ENCODE measurements at regions not wholly inside any gene's neighbourhood (a gene's known extent, or its start where the extent isn't known, plus 50 kb on each side); places are given as distances from the start of the nearest gene placed in this dataset.

GRCh38 chr1:214762902-214763301, 159.9 kb downstream of the CENPF start:
- FAIRE-seq = no peak
- CTCF ChIA-PET (ENCODE audit: partially characterized antibody) = no interaction called here
- no peak for TF ChIP-seq JUN (IDR thresholded peaks at IDR 0.05; ENCODE audit: low read depth, low read length)
- TF ChIP-seq CREB1 (IDR thresholded peaks at IDR 0.05) = no peak
- TF ChIP-seq BACH1 (IDR thresholded peaks at IDR 0.05; ENCODE audit: low read length) = no peak
- no peak for TF ChIP-seq EZH2 (IDR thresholded peaks at IDR 0.05; ENCODE audit: low read depth, low read length, severe bottlenecking)
- TF ChIP-seq TAF7 (optimal IDR thresholded peaks at IDR 0.05; ENCODE audit: borderline replicate concordance, low read depth, low read length) = no peak
- no peak for TF ChIP-seq KDM4A (IDR thresholded peaks at IDR 0.05; ENCODE audit: low read depth, low read length, severe bottlenecking)
- no peak for TF ChIP-seq GABPA (IDR thresholded peaks at IDR 0.05; ENCODE audit: borderline replicate concordance, insufficient read depth, low read length)
- TF ChIP-seq FOSL1 (IDR thresholded peaks at IDR 0.05; ENCODE audit: insufficient read depth, low read depth, low read length) = no peak
- no peak for TF ChIP-seq BCL11A (IDR thresholded peaks at IDR 0.05; ENCODE audit: low read depth in 2 of 2, low read length in 2 of 2)
- no peak for TF ChIP-seq RAD21 (IDR thresholded peaks at IDR 0.05 in 1 of 2, conservative IDR thresholded peaks at IDR 0.05 in 1 of 2; ENCODE audit: low read depth in 2 of 2, low read length in 2 of 2)
- TF ChIP-seq CBX8 (IDR thresholded peaks at IDR 0.05; ENCODE audit: borderline replicate concordance, low read depth, low read length) = no peak
- no peak for TF ChIP-seq TEAD4 (IDR thresholded peaks at IDR 0.05; ENCODE audit: low read depth, low read length)
- TF ChIP-seq TBP (IDR thresholded peaks at IDR 0.05; ENCODE audit: low read depth, low read length) = no peak
- no peak for TF ChIP-seq SP1 (IDR thresholded peaks at IDR 0.05; ENCODE audit: low read depth, low read length)
- TF ChIP-seq EGR1 (IDR thresholded peaks at IDR 0.05; ENCODE audit: borderline replicate concordance, low read depth, low read length) = no peak
- TF ChIP-seq BRCA1 (IDR thresholded peaks at IDR 0.05; ENCODE audit: low read depth, low read length) = no peak
- no peak for TF ChIP-seq RBBP5 (IDR thresholded peaks at IDR 0.05; ENCODE audit: borderline replicate concordance, low read depth, low read length)

More at GRCh38 chr1:214762902-214763301, 159.9 kb downstream of the CENPF start:
- Histone ChIP-seq H3K23me2 (ENCODE audit: low read depth, low read length) (no peaks in the 10 kb centered on the region), H3K9ac (replicated peaks in 1 of 4; ENCODE audit: extremely low read depth in 1 of 4, low read depth in 3 of 4, low read length in 3 of 4) (no peak overlapping the region), H2BK15ac (ENCODE audit: low read length) (no peak overlapping the region), H2BK12ac (ENCODE audit: low read depth, low read length) (no peak overlapping the region), H2BK120ac (replicated peaks; ENCODE audit: low read depth, low read length) (no peak overlapping the region), H3K27me3 (replicated peaks in 1 of 4; ENCODE audit: control insufficient read depth in 3 of 4, extremely low read depth in 1 of 4, insufficient read depth in 3 of 4, low read length in 3 of 4) (no peaks in the 10 kb centered on the region), H3K56ac (replicated peaks; ENCODE audit: insufficient read length, low read depth, low read length) (no peak overlapping the region), H4K91ac (replicated peaks; ENCODE audit: insufficient read length, low read length) (no peak overlapping the region), H2BK5ac (ENCODE audit: low read depth, low read length) (no peak overlapping the region), H3K27ac (ENCODE audit: low read depth, low read length) (no peak overlapping the region), H3K14ac (ENCODE audit: insufficient read length) (no peak overlapping the region), H4K5ac (ENCODE audit: insufficient read length, low read depth, low read length) (no peak overlapping the region), H3K4ac (replicated peaks; ENCODE audit: insufficient read length, low read depth, low read length) (no peak overlapping the region), H2BK20ac (ENCODE audit: low read length) (no peak overlapping the region), H3K36me3 (ENCODE audit: control insufficient read depth in 2 of 4, insufficient read depth in 4 of 4, low read length in 3 of 4) (no peaks in the 10 kb centered on the region), H3K79me1 (ENCODE audit: low read depth, low read length) (no peaks in the 10 kb centered on the region), H4K8ac (ENCODE audit: extremely low read depth, insufficient read depth, low read length) (no peak overlapping the region), H3K79me2 (ENCODE audit: control insufficient read depth in 1 of 2, insufficient read depth in 2 of 2, low read length in 2 of 2) (no peaks in the 10 kb centered on the region), H3K9me3 (ENCODE audit: insufficient read depth in 2 of 2, low read depth in 1 of 2, low read length in 1 of 2) (peaks cover 0 to under 1% of the 10 kb centered on the region in 2 experiments; a peak in 2 of 4 replicates), H2AK5ac (ENCODE audit: low read depth, low read length) (no peak overlapping the region), H3K23ac (ENCODE audit: insufficient read length) (no peak overlapping the region), H2AFZ (ENCODE audit: low read length) (no peak overlapping the region), H4K20me1 (replicated peaks in 1 of 2; ENCODE audit: control insufficient read depth in 1 of 2, insufficient read depth in 2 of 2, low read length in 2 of 2) (no peaks in the 10 kb centered on the region), H3K4me3 (ENCODE audit: extremely low read depth in 1 of 4, insufficient read depth in 2 of 4, low read depth in 3 of 4, low read length in 4 of 4) (no peak overlapping the region), H3K4me1 (replicated peaks in 1 of 4; ENCODE audit: control insufficient read depth in 3 of 4, insufficient read depth in 4 of 4, low read length in 3 of 4) (no peaks in the 10 kb centered on the region), H3K4me2 (ENCODE audit: insufficient read depth in 1 of 2, low read depth in 2 of 2, low read length in 2 of 2) (no peak overlapping the region), H3K18ac (ENCODE audit: extremely low read depth, low read length) (no peak overlapping the region)
- POLR2A ChIA-PET (ENCODE audit: partially characterized antibody) = no interaction called here
- DNase-seq (ENCODE audit: low read depth in 1 of 2, low spot score in 2 of 2) = no peak
